Tibial nerve (tissue), 4 donors: ENCODE measurements at regions not wholly inside any gene's neighbourhood (a gene's known extent, or its start where the extent isn't known, plus 50 kb on each side); places are given as distances from the start of the nearest gene placed in this dataset.

Experiments used
- DNase-seq, 2 donors: peaks; one replicate each; pipeline ENCODE4 v3.0.0-alpha.2; 2019; ENCODE audit warnings: low spot score in 2 of 2
- H3K27ac ChIP-seq, 4 donors: fragments of 200-600 bp; sonication (generic) in 3 of 4; one replicate each; pipeline ENCODE4 v1.5.1; 2017 to 2019; ENCODE audit warnings: mild to moderate bottlenecking in 1 of 4
- H3K27me3 ChIP-seq, 2 donors: fragments of 200-600 bp; sonication (generic) in 1 of 2; one replicate each; pipeline versions ENCODE4 v1.5.1 to v1.6.0; 2017 to 2019
- H3K36me3 ChIP-seq, 3 donors: fragments of 200-600 bp; sonication (generic); one replicate each; pipeline ENCODE4 v1.5.1; 2018 to 2019
- H3K4me1 ChIP-seq, 4 donors: fragments of 200-600 bp; sonication (generic) in 3 of 4; one replicate each; pipeline ENCODE4 v1.5.1; 2017 to 2019
- H3K4me3 ChIP-seq, 4 donors: fragments of 200-600 bp; sonication (generic) in 3 of 4; one replicate each; pipeline ENCODE4 v1.5.1; 2017 to 2019; ENCODE audit warnings: mild to moderate bottlenecking in 1 of 4, moderate library complexity in 1 of 4
- H3K9me3 ChIP-seq, 4 donors: fragments of 200-600 bp; sonication (generic) in 3 of 4; one replicate each; pipeline ENCODE4 v1.5.1; 2017 to 2019
- CTCF ChIP-seq, 5 experiments: fragments of 200-600 bp in 3 of 5; fragments of 450-650 bp in 2 of 5; sonication (generic) in 3 of 5; IDR thresholded peaks; one replicate each; pipeline ENCODE4 v1.5.1; 2016 to 2019; ENCODE audit warnings: antibody characterized with exemption in 5 of 5, mild to moderate bottlenecking in 3 of 5, moderate library complexity in 2 of 5
- EP300 ChIP-seq, 2 donors: sonication (generic); formaldehyde crosslinking; IDR thresholded peaks; one replicate each; pipeline ENCODE4 v1.6.1; 2017; ENCODE audit warnings: antibody characterized with exemption in 2 of 2, mild to moderate bottlenecking in 1 of 2
- POLR2A ChIP-seq, 2 donors: fragments of 450-650 bp; IDR thresholded peaks; one replicate each; pipeline ENCODE4 v1.6.1; 2017; ENCODE audit warnings: antibody characterized with exemption in 2 of 2, mild to moderate bottlenecking in 2 of 2, moderate library complexity in 2 of 2
- WGBS, 2 donors: methylation state at CpG; one replicate each; pipeline ENCODE4 v1.1.5; 2018; 5-methylcytosine and 5-hydroxymethylcytosine counted together

GRCh38 chr5:24767086-24767485, 122.3 kb upstream of the CDH10 start:
- DNase-seq: no peak
- H3K27me3 ChIP-seq: no peaks in the 10 kb centered on the region

GRCh38 chr5:24765219-24765618, 120.4 kb upstream of the CDH10 start:
- DNase-seq: no peak
- WGBS, 2 donors: 89 to 93% methylated on average over 1 of the region's 1 CpG

More at GRCh38 chr5:24767086-24767485, 122.3 kb upstream of the CDH10 start:
- TF ChIP-seq CTCF (IDR thresholded peaks at IDR 0.05) (no peak), EP300 (IDR thresholded peaks at IDR 0.05) (no peak), POLR2A (IDR thresholded peaks at IDR 0.05) (no peak)
- no peak overlapping the region for H3K4me3 ChIP-seq
- H3K4me1 ChIP-seq: no peaks in the 10 kb centered on the region
- no peak overlapping the region for H3K27ac ChIP-seq
- no peaks in the 10 kb centered on the region for H3K36me3 ChIP-seq
- H3K9me3 ChIP-seq: peaks cover 0 to 13% (median 0%) of the 10 kb centered on the region in 4 donors

GRCh38 chr5:24750355-24750754, 105.6 kb upstream of the CDH10 start:
- TF ChIP-seq CTCF (IDR thresholded peaks at IDR 0.05) (no peak), EP300 (IDR thresholded peaks at IDR 0.05) (no peak), POLR2A (IDR thresholded peaks at IDR 0.05) (no peak)

More at GRCh38 chr5:24765219-24765618, 120.4 kb upstream of the CDH10 start:
- Histone ChIP-seq H3K4me1 (no peaks in the 10 kb centered on the region), H3K4me3 (no peak overlapping the region), H3K27me3 (no peaks in the 10 kb centered on the region), H3K9me3 (peaks cover 0 to 29% (median 3%) of the 10 kb centered on the region in 4 donors), H3K36me3 (no peaks in the 10 kb centered on the region), H3K27ac (no peak overlapping the region)
- no peak for TF ChIP-seq CTCF (IDR thresholded peaks at IDR 0.05)
- TF ChIP-seq EP300 (IDR thresholded peaks at IDR 0.05): no peak
- TF ChIP-seq POLR2A (IDR thresholded peaks at IDR 0.05): no peak

GRCh38 chr5:24749701-24750100, 104.9 kb upstream of the CDH10 start:
- H3K4me3 ChIP-seq: no peak overlapping the region
- DNase-seq: no peak
- H3K27ac ChIP-seq: no peak overlapping the region
- H3K27me3 ChIP-seq: no peaks in the 10 kb centered on the region
- no peaks in the 10 kb centered on the region for H3K9me3 ChIP-seq
- WGBS, 2 donors: 70 to 79% methylated on average over 3 of the region's 3 CpGs
- H3K36me3 ChIP-seq: no peaks in the 10 kb centered on the region
- no peaks in the 10 kb centered on the region for H3K4me1 ChIP-seq
- TF ChIP-seq CTCF (IDR thresholded peaks at IDR 0.05): no peak
- no peak for TF ChIP-seq POLR2A (IDR thresholded peaks at IDR 0.05)

More at GRCh38 chr5:24750355-24750754, 105.6 kb upstream of the CDH10 start:
- Histone ChIP-seq H3K36me3 (no peaks in the 10 kb centered on the region), H3K9me3 (no peaks in the 10 kb centered on the region), H3K4me3 (no peak overlapping the region), H3K27me3 (no peaks in the 10 kb centered on the region), H3K4me1 (no peaks in the 10 kb centered on the region), H3K27ac (no peak overlapping the region)
- WGBS, 2 donors: 69 to 76% methylated on average over 3 of the region's 3 CpGs
- DNase-seq: no peak

- DNase-seq: no peak
- no peaks in the 10 kb centered on the region for H3K9me3 ChIP-seq
- no peaks in the 10 kb centered on the region for H3K4me1 ChIP-seq
- no peak overlapping the region for H3K27ac ChIP-seq
- no peak for TF ChIP-seq CTCF (IDR thresholded peaks at IDR 0.05)
- no peak for TF ChIP-seq POLR2A (IDR thresholded peaks at IDR 0.05)
- no peak for TF ChIP-seq EP300 (IDR thresholded peaks at IDR 0.05)
- H3K27me3 ChIP-seq: no peaks in the 10 kb centered on the region
- no peak overlapping the region for H3K4me3 ChIP-seq
- no peaks in the 10 kb centered on the region for H3K36me3 ChIP-seq
- WGBS, 2 donors: 43 to 71% methylated on average over 6 of the region's 6 CpGs
These were observed 102.5 kb upstream of the CDH10 start for GRCh38 chr5:24747327-24747726.
